ENCODE measurements at regions not wholly inside any gene's neighbourhood (a gene's known extent, or its start where the extent isn't known, plus 50 kb on each side); places are given as distances from the start of the nearest gene placed in this dataset.

DNA sequence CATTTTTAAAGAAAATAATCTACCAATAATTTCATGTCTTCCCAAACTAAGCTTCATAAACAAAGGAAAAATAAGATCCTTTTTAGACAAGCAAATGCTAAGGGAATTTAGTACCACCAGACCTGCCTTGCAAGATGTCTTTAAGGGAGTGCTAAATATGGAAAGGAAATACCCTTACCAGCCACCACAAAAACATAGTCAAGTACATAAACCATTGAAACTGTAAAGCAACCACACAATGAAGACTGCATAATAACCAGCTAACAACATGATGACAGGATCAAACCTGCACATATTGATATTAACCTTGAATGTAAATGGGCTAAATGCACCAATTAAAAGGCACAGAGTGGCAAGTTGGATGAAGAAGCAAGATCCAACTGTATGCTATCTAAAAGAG, 586.5 kb upstream of the NRG3 start:
- Histone ChIP-seq H3K4me3 (no peak overlapping the region), H3K36me3 (ENCODE audit: control insufficient read depth in 2 of 2, insufficient read depth in 2 of 2, low read length in 1 of 2) (no peaks in the 10 kb centered on the region), H3K27me3 (replicated peaks in 1 of 2; ENCODE audit: control insufficient read depth in 2 of 2, insufficient read depth in 2 of 2, low read length in 1 of 2) (no peaks in the 10 kb centered on the region), H3K27ac (ENCODE audit: control insufficient read depth, insufficient read depth) (no peak overlapping the region), H4K20me1 (ENCODE audit: control insufficient read depth, insufficient read depth) (no peaks in the 10 kb centered on the region), H3K9ac (ENCODE audit: control insufficient read depth, insufficient read depth, low read length) (no peak overlapping the region), H3K4me2 (ENCODE audit: control insufficient read depth, insufficient read depth) (no peak overlapping the region), H3K9me3 (replicated peaks; ENCODE audit: control insufficient read depth, insufficient read depth, low read length) (no peaks in the 10 kb centered on the region; the same call in 2 of the 3 replicates), H3K4me1 (ENCODE audit: control insufficient read depth, insufficient read depth, low read length) (no peaks in the 10 kb centered on the region), H2AFZ (ENCODE audit: control insufficient read depth, low read depth, low read length) (no peak overlapping the region), H3K79me2 (ENCODE audit: control insufficient read depth, insufficient read depth, low read length) (no peaks in the 10 kb centered on the region)
- ChIA-PET POLR2A (no interaction called here), RAD21 (ENCODE audit: unreplicated experiment) (interaction anchor here (1.3 kb wide), 1 partner anchor 109 kb away, joined by 3 read pairs; no protein-coding TSS in a partner anchor), SMC1A (ENCODE audit: uncharacterized antibody, unreplicated experiment) (interaction anchor here (1.2 kb wide), 2 partner anchors 9 to 27 kb away, joined by 4 to 6 read pairs; no protein-coding TSS in a partner anchor), CTCF (interaction anchor here (0.6 to 1.6 kb wide), 2 partner anchors 21 to 270 kb away, joined by 3 read pairs; no protein-coding TSS in a partner anchor)
- peak; percentile 56 for ATAC-seq
- TF ChIP-seq ZNF217 (IDR thresholded peaks at IDR 0.05) (0 out of 2 replicates have a peak, but pooled peaks have one; percentile 45), RB1 (IDR thresholded peaks at IDR 0.05; ENCODE audit: borderline replicate concordance) (no peak), MTA2 (IDR thresholded peaks at IDR 0.05; ENCODE audit: low read depth) (peak; percentile 55; the same call in 1 of the 2 replicates), MEF2B (IDR thresholded peaks at IDR 0.05; ENCODE audit: partially characterized antibody, poor library complexity, severe bottlenecking) (peak; percentile 72), RUNX3 (IDR thresholded peaks at IDR 0.05; ENCODE audit: low read length) (peak; percentile 37; the same call in 1 of the 2 replicates), TAF1 (IDR thresholded peaks at IDR 0.05; ENCODE audit: borderline replicate concordance, low read depth, low read length) (no peak)
- TF ChIP-seq, protein P1, sequence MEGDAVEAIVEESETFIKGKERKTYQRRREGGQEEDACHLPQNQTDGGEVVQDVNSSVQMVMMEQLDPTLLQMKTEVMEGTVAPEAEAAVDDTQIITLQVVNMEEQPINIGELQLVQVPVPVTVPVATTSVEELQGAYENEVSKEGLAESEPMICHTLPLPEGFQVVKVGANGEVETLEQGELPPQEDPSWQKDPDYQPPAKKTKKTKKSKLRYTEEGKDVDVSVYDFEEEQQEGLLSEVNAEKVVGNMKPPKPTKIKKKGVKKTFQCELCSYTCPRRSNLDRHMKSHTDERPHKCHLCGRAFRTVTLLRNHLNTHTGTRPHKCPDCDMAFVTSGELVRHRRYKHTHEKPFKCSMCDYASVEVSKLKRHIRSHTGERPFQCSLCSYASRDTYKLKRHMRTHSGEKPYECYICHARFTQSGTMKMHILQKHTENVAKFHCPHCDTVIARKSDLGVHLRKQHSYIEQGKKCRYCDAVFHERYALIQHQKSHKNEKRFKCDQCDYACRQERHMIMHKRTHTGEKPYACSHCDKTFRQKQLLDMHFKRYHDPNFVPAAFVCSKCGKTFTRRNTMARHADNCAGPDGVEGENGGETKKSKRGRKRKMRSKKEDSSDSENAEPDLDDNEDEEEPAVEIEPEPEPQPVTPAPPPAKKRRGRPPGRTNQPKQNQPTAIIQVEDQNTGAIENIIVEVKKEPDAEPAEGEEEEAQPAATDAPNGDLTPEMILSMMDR (IDR thresholded peaks at IDR 0.05 in 2 of 3, conservative IDR thresholded peaks at IDR 0.05 in 1 of 3; ENCODE audit: control insufficient read depth in 2 of 3, extremely low read depth in 1 of 3, insufficient read depth in 1 of 3, low read depth in 3 of 3, low read length in 3 of 3): no peak
- TF ChIP-seq, protein P2, sequence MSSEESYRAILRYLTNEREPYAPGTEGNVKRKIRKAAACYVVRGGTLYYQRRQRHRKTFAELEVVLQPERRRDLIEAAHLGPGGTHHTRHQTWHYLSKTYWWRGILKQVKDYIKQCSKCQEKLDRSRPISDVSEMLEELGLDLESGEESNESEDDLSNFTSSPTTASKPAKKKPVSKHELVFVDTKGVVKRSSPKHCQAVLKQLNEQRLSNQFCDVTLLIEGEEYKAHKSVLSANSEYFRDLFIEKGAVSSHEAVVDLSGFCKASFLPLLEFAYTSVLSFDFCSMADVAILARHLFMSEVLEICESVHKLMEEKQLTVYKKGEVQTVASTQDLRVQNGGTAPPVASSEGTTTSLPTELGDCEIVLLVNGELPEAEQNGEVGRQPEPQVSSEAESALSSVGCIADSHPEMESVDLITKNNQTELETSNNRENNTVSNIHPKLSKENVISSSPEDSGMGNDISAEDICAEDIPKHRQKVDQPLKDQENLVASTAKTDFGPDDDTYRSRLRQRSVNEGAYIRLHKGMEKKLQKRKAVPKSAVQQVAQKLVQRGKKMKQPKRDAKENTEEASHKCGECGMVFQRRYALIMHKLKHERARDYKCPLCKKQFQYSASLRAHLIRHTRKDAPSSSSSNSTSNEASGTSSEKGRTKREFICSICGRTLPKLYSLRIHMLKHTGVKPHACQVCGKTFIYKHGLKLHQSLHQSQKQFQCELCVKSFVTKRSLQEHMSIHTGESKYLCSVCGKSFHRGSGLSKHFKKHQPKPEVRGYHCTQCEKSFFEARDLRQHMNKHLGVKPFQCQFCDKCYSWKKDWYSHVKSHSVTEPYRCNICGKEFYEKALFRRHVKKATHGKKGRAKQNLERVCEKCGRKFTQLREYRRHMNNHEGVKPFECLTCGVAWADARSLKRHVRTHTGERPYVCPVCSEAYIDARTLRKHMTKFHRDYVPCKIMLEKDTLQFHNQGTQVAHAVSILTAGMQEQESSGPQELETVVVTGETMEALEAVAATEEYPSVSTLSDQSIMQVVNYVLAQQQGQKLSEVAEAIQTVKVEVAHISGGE (CRISPR knock-in tag; IDR thresholded peaks at IDR 0.05): no peak
- TF ChIP-seq, protein P3, sequence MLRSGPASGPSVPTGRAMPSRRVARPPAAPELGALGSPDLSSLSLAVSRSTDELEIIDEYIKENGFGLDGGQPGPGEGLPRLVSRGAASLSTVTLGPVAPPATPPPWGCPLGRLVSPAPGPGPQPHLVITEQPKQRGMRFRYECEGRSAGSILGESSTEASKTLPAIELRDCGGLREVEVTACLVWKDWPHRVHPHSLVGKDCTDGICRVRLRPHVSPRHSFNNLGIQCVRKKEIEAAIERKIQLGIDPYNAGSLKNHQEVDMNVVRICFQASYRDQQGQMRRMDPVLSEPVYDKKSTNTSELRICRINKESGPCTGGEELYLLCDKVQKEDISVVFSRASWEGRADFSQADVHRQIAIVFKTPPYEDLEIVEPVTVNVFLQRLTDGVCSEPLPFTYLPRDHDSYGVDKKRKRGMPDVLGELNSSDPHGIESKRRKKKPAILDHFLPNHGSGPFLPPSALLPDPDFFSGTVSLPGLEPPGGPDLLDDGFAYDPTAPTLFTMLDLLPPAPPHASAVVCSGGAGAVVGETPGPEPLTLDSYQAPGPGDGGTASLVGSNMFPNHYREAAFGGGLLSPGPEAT (IDR thresholded peaks at IDR 0.05; ENCODE audit: low read depth): peak; percentile 54; the same call in 1 of the 2 replicates
- DNase-seq (ENCODE audit: low read depth, low spot score): no peak
- intact Hi-C loops (cut with micrococcal nuclease; ENCODE audit: unreplicated experiment): no loop called here
- no peak for FAIRE-seq
- no TSS peak for BruUV-seq (replicated peaks)
- in situ Hi-C loops (cut with MboI): no loop called here
